D721Med (cell line): ENCODE measurements at regions not wholly inside any gene's neighbourhood (a gene's known extent, or its start where the extent isn't known, plus 50 kb on each side); places are given as distances from the start of the nearest gene placed in this dataset.

Experiments
- DNase-seq: peaks from one replicate; pipeline ENCODE4 v3.0.0; 2011; ENCODE audit warnings: low spot score; ENCODE audit not compliant: insufficient read length
- FAIRE-seq: peaks from 2 replicates; lab custom pipeline; 2011; peaks lifted over from hg19 to GRCh38; lab: Jason Lieb, UNC
- CTCF ChIP-seq: IDR thresholded peaks from 2 replicates; pipeline ENCODE4 v1.5.1; 2012; ENCODE audit warnings: mild to moderate bottlenecking, control low read depth; ENCODE audit not compliant: insufficient read depth; ENCODE audit errors: missing control alignments

GRCh38 chr9:75588808-75589207, 301.7 kb upstream of the PCSK5 start:
- no peak for TF ChIP-seq CTCF
- FAIRE-seq (no peak), DNase-seq (no peak)

DNA sequence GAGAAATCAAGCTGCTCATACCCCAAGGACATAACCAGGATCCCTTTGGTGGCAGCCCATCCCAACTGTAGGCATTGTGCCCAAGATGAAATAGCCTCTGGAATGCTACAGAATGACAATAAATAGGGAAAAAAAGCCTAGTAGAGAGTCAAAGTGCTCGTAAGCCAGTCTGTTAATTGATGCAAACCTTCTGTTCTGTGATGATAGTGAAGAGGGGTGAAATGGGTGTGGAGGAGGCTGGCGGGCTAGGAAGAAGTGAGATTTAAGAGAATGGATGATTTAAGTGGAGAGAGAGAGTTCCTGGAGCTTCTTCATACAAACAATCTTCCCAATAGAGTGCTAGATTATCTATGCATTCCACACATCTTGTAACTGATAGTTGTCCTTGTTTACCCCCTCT, 301.0 kb upstream of the PCSK5 start:
- no peak for DNase-seq
- FAIRE-seq, result no peak
- no peak for TF ChIP-seq CTCF

DNA sequence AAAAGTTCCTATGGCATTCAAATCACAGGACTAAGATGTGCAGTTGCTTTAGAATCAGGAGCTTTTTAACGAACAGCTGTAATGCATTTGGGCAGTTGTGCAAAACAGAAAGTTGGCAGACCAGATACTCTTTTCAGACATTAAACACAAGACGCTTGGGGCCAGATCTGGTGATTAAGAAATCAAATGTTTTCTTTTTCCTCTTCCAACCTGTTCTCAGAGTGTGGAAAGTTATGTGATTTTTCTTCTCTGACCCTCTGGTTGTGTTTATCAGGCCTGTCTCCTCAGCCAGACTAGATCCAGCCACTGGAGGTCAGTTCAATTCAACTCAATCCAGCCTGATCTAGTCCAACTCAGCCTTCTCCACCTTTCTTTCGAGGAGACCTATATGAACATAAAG, 298.5 kb upstream of the PCSK5 start:
- no peak for DNase-seq
- no peak for FAIRE-seq
- no peak for TF ChIP-seq CTCF

DNA sequence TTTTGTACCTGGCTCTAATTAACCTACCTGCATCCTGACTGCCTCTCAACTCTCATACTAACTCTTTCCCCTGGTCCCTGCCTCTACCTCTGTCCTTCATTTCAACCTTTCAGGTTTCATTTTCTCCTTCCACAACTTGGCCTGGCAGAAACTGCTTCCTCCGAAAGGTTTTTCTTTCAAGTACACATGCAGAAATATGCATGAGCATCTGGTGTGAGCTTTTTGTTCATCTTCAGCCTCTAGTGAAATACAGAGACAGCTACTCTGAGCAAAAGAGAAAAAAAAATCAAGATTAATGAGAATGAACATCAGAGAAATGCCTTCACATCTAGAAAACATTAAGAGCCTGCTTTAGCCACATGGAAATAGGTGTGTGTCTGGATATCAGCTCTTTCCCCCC, 297.9 kb upstream of the PCSK5 start:
- DNase-seq, result no peak
- no peak for FAIRE-seq
- TF ChIP-seq CTCF, result no peak

DNA sequence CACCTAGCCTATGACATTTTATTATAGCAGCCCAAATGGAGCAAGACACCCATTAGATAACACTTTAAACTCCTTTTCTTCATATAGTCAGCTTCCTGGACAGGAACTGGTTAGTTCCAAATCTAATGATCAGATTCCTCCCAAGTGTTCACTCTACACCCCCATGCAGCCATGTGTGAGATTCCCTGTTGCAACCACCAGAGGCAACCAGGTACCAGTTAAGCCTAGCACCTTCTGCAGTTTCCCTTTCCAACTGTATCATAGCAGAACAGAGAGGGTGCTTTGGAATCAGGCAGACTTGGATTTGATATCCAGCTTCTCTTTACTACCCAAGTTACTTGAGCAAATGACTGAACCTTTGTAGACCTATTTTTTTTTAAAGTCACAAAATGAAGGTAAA, 296.6 kb upstream of the PCSK5 start:
- TF ChIP-seq CTCF, result no peak
- DNase-seq, result no peak
- no peak for FAIRE-seq

DNA sequence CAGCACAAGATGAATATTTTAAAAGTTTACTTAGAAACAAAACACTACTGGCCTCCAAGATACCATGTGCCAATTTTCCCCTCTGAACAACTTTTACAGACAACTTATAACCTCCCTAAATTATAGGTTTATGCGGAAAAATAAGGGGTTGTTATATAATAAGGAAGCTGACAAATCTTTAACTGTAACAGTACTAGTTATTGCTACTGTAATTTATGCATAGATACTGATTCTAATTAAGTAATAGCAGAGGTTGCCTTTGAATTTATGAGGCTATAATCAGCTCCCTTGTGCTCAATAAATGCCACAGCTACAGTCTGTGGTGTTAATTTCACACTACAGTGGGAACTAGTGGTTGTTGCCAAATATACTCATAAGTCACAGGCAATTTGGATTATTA, 291.3 kb upstream of the PCSK5 start:
- no peak for TF ChIP-seq CTCF
- DNase-seq (no peak), FAIRE-seq (no peak)

DNA sequence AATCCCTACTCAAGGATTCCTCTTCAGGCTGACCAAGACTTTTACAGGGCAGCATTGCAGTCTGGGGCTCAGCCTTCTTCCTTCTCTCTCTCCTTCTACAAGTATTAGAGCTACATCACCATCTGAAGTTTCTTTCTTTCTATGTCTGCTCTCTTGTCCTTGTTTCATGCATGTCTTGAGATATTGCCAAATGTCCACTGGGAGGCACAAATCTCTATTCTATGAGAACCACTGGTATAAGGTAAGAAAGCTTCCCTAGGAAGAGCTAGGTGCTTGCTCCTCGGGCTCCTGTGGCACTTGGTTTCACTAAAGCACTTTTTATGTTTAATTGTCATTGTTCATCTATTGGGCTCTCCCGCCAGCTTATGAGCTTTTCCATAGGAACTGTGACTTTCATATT, 289.2 kb upstream of the PCSK5 start:
- no peak for DNase-seq
- peak; percentile 10 for TF ChIP-seq CTCF

More for the DNA sequence above, 289.2 kb upstream of the PCSK5 start:
- no peak for FAIRE-seq
